ENCODE measurements at regions not wholly inside any gene's neighbourhood (a gene's known extent, or its start where the extent isn't known, plus 50 kb on each side); places are given as distances from the start of the nearest gene placed in this dataset.

- no peak for DNase-seq
These were observed 95.6 kb upstream of the FAM9C start for GRCh38 chrX:13140007-13140406.

DNA sequence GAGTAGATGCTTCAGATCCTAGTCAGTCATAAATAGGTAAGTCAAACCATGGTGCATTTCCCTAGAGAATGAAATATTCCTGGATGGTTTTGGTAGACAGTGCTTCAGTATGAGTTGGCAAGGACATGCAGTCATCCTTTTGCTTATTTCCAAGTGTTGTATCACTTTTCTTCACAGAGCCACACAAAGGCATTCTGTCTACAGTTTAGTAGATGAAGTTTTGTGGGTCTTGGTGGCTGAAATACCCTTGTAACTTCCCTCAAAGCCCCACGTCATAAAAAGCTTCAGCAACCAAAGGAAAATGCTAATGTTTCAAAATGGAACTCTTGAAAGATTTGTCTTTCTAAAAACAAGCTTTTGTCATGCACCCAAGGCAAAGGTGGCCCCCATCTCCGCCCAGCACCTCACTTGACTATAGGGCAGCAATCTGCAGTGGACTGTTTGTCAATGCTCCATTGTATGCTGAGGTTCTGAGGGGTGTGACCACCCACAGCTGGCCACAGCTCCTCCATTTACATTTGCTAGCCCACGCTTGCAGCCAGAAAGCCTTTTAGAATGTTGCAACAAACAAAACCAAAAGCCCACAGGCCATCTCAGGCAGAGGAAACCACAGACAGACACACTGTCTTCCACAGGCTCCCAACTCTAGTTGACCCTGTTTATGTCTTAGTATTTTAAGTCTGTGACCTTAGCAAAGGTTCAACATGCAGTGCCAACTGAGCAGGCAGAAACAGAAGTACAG is 87.1 kb upstream of the FAM9C start:
- DNase-seq: peak; percentile 20

DNA sequence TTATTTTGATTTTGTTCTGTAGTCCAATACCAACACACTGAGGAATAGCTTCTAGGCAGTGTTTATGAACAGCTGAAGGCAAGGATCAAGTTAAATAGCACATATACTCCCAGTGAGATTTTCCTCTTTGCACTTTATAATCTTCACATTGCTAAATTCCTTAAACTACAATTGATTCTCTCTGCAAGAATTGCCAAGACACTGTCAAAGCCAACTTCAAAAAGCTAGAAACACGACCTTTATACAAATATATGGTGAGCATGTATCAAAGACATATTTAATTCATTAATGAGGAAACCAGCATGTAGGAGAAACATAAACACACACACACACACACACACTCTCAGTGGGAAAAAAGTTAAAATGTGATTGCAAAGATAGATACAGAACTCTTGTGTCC is 86.4 kb upstream of the FAM9C start:
- DNase-seq: no peak

GRCh38 chrX:13128104-13128503 is 83.7 kb upstream of the FAM9C start:
- no peak for DNase-seq

GRCh38 chrX:13126775-13127174 is 82.4 kb upstream of the FAM9C start:
- no peak for DNase-seq

GRCh38 chrX:13125188-13125587 is 80.8 kb upstream of the FAM9C start:
- no peak for DNase-seq

- no peak for DNase-seq
These were observed 79.5 kb upstream of the FAM9C start for GRCh38 chrX:13123857-13124345.

DNA sequence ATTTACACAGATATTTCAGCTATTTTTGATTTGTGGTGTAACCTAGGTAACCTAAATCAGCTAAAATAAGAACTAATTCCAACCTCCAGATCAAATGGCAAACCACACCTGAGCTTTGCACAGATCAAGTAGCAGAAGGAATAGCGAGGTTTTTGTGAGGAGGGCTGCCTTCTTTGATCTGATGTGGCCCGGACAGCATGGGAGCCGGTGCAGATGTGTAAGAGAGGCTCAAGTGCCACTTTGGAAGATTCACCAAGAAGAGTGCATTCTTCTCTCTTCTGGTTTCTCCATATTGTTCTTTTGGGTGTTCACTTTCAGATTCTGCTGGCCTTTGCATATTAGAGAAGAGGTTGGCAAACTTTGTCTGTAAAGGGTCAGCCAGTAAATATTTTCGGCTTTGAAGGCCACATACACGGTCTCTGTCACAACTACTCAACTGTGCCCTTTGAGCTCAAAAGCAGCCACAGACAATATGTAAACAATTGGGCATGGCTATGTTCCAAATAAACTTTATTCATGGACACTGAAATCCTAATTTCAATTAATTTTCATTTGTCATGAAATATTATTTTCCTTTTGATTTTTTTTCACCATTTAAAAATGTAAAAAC is 78.9 kb upstream of the FAM9C start:
- DNase-seq: no peak

GRCh38 chrX:13121020-13121555 is 76.7 kb upstream of the FAM9C start:
- no peak for DNase-seq

- DNase-seq: no peak
These were observed 75.6 kb upstream of the FAM9C start for GRCh38 chrX:13120017-13120416.

DNA sequence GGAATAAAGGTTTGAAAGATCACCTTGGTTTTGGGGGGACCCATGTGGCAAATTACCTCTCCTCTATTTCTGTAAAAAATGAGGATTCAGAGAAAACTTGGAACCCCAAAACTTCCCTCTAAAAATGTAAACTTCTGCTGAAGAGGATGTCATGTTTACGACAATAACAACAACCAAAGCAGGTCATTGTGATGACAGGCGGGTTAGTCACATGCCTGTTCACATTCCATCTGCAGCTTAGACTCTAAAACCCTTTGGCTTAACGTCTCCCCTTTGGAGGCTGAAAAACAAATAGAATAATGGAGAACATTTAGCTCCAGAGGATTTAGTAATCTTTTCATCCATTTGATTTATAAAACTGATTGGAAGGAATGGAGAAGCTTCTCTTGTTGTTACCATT is 75.0 kb upstream of the FAM9C start:
- no peak for DNase-seq

DNA sequence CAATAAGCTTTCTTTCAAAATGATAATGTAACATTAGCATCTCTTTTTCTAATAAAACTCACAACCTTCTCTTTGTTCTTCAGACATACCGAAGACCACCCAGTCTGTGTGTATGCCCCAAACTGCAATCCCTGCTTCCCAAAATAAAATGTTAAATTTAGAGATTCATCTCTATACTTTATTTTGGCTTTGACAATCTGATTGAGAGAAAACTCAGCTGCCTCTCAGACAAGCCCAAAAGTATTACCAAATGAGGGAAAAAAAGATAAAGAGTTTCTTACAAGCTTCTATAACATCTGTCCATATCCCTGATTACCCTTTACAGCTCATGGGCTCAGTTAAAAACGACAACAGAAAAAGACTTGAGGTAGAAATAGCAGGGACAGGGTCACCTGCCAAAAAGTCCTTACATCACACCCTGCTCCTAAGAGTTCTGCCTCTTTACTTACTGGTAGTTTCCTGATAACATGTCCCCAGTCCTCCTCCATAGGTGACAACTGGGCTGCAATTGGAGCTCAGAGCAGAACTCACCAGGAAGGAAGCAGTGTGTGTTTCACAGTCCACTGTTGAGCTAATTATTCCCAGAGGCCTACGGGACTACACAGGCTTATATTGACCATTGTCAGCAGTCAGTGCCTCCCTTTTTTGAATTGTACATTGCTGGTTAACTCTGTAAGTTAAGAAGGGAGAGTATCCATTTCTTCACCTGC is 70.9 kb upstream of the FAM9C start:
- DNase-seq: no peak

GRCh38 chrX:13112499-13112898 is 68.1 kb upstream of the FAM9C start:
- no peak for DNase-seq

- DNase-seq: no peak
These were observed 66.3 kb upstream of the FAM9C start for GRCh38 chrX:13110433-13111324.

- DNase-seq: no peak
These were observed 65.4 kb upstream of the FAM9C start for GRCh38 chrX:13109817-13110216.

GRCh38 chrX:13103914-13104274 is 59.5 kb upstream of the FAM9C start:
- DNase-seq: no peak

DNA sequence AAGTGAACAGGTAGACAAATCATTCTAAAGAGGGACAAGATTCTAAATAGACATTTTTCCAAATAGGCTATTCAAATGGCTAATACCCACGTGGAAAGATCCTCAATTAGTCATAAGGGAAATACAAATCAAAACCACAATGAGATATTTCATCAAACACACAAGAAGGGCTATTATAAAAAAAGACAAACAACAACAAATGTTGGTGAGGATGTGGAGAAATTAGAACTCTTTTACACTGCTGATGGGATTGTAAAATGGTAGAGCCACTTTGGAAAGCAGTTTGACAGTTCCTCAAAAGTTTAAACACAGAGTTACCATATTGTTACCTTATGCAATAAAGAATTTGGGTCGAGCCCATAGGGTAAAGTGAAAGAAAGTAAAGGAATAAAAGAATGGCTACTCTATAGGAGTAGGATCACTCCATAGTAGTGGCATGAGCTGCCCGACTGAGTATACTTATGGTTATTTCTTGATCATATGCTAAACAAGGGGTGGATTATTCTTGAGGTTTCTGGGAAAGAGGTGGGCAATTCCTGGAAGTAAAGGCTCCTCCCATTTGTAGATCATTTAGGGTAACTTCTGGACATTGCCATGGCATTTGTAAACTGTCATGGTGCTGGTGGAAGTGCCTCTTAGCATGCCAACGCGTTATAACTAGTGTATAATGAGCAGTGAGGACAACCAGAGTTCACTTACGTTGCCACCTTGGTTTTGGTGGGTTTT is 58.9 kb upstream of the FAM9C start:
- no peak for DNase-seq

GRCh38 chrX:13102636-13103035 is 58.2 kb upstream of the FAM9C start:
- DNase-seq: no peak

DNA sequence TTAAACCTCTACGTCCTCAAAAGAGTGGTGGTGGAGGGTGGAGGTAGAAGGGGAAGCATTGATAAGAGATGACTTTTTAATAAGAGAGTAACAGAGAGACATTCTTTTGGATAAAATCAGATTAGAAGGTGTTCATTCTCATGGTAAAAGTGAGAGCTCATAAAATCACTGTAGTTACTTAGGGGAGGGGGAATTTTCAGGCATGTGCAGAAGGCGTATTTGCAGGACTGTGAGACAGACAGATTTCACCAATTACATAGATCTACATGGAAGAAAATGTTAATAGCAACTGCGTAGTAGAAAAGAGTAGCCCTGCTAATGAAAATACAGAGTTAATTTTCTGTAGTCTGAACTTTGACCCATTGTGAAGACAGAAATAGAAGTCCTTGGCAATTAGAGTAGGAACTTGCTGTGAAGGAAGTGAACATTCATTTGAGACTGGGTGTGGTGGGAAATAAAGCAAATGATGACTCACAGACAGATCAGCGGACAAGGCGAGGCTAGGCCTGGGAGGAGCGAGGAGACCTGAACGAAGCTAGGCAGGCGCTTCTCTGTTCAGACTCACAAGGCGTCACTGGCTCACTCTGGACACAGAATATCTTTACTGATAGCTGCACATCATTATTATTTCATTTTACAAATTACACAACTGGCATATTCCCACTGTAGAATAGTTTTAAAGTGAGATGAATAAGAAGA is 57.2 kb upstream of the FAM9C start:
- peak; percentile 75 for DNase-seq

GRCh38 chrX:13099121-13099520 is 54.7 kb upstream of the FAM9C start:
- DNase-seq: no peak

GRCh38 chrX:13096728-13097127 is 52.3 kb upstream of the FAM9C start:
- no peak for DNase-seq

Data from CD4-positive, alpha-beta T cell treated with Interleukin-15 for 1 hour (primary cell).